Motor neuron (in vitro differentiated cells): ENCODE measurements at regions not wholly inside any gene's neighbourhood (a gene's known extent, or its start where the extent isn't known, plus 50 kb on each side); places are given as distances from the start of the nearest gene placed in this dataset.

Source experiments
- ATAC-seq, 8 experiments: fragments of 200-7000 bp; cut with Tn5 transposase; replicated peaks in 6 of 8; 2 replicates each; pipeline ENCODE4 v1.8.0; 2021; ENCODE audit warnings: mild to moderate bottlenecking in 8 of 8, moderate library complexity in 8 of 8
- H3K27ac ChIP-seq, 2 donors: fragments of 250-450 bp; sonication (Bioruptor Pico); 2 replicates each; pipeline ENCODE4 v1.9.0; 2021; ENCODE audit warnings: antibody characterized with exemption in 2 of 2, mild to moderate bottlenecking in 2 of 2, moderate library complexity in 1 of 2
- H3K4me1 ChIP-seq, 2 donors: fragments of 250-450 bp; sonication (Bioruptor Pico); replicated peaks in 1 of 2; 2 replicates each; pipeline ENCODE4 v1.6.1; 2021; ENCODE audit warnings: antibody characterized with exemption in 2 of 2, mild to moderate bottlenecking in 2 of 2, moderate library complexity in 1 of 2
- H3K4me3 ChIP-seq, 5 donors: fragments of 250-450 bp; sonication (Bioruptor Pico); 2 replicates each; pipeline ENCODE4 v1.9.0; 2021; ENCODE audit warnings: antibody characterized with exemption in 5 of 5, mild to moderate bottlenecking in 5 of 5, moderate library complexity in 4 of 5
- WGBS, 10 experiments: fragments of 450-650 bp; shearing (Covaris generic); methylation state at CpG; one replicate each; pipeline ENCODE4 v1.0.0; 2022; 5-methylcytosine and 5-hydroxymethylcytosine counted together
- in situ Hi-C, 9 experiments: fragments of 400-800 bp; cut with MboI; loops; one replicate each; pipeline ENCODE4 v1.15.0; 2021; ENCODE audit warnings: low sequenced_read_pairs in 9 of 9, low pct_unique_long_range_greater_than_20kb in 2 of 9; ENCODE audit not compliant: unreplicated experiment in 9 of 9

- 0 to 88% (median 46%) methylated on average over 1 to 7 of the region's 16 CpGs; no CpG with 5 or more reads in 2 of the 10 experiments for WGBS, 10 experiments
- H3K4me3 ChIP-seq = no peak overlapping the region
- H3K4me1 ChIP-seq = no peaks in the 10 kb centered on the region
- ATAC-seq = peak in 4 of 8 experiments; percentile 33 to 67 (median 41)
- in situ Hi-C loops = no loop called here
- H3K27ac ChIP-seq = no peak overlapping the region
These were observed 65.3 kb downstream of the METRNL start for GRCh38 chr17:83144421-83145357.

GRCh38 chr17:83145358-83145738 lies 65.9 kb downstream of the METRNL start:
- Histone ChIP-seq H3K27ac (no peak overlapping the region), H3K4me1 (no peaks in the 10 kb centered on the region), H3K4me3 (no peak overlapping the region)
- in situ Hi-C loops = no loop called here
- no peak for ATAC-seq
- WGBS, 10 experiments = 0 to 80% (median 67%) methylated on average over 1 to 3 of the region's 5 CpGs; no CpG with 5 or more reads in 5 of the 10 experiments

GRCh38 chr17:83145831-83146230 lies 66.4 kb downstream of the METRNL start:
- H3K4me3 ChIP-seq = no peak overlapping the region
- no peak overlapping the region for H3K27ac ChIP-seq
- WGBS, 10 experiments = 67 to 94% (median 79%) methylated on average over 1 to 5 of the region's 7 CpGs; no CpG with 5 or more reads in 4 of the 10 experiments
- in situ Hi-C loops = no loop called here
- no peaks in the 10 kb centered on the region for H3K4me1 ChIP-seq
- ATAC-seq = no peak

- Histone ChIP-seq H3K27ac (no peak overlapping the region), H3K4me1 (no peaks in the 10 kb centered on the region), H3K4me3 (no peak overlapping the region)
- in situ Hi-C loops = no loop called here
- 26 to 80% (median 38%) methylated on average over 1 to 4 of the region's 4 CpGs; no CpG with 5 or more reads in 6 of the 10 experiments for WGBS, 10 experiments
- ATAC-seq = no peak
These were observed 66.9 kb downstream of the METRNL start for GRCh38 chr17:83146347-83146746.

GRCh38 chr17:83147280-83147679 lies 67.9 kb downstream of the METRNL start:
- Histone ChIP-seq H3K4me1 (no peaks in the 10 kb centered on the region), H3K27ac (no peak overlapping the region), H3K4me3 (no peak overlapping the region)
- in situ Hi-C loops = no loop called here
- no peak for ATAC-seq

GRCh38 chr17:83148317-83149028 lies 69.1 kb downstream of the METRNL start:
- WGBS, 10 experiments = 55 to 95% (median 82%) methylated on average over 1 to 5 of the region's 17 CpGs; no CpG with 5 or more reads in 3 of the 10 experiments
- peak in 1 of 8 experiments; percentile 12 for ATAC-seq
- in situ Hi-C loops = no loop called here
- Histone ChIP-seq H3K27ac (no peak overlapping the region), H3K4me3 (no peak overlapping the region), H3K4me1 (no peaks in the 10 kb centered on the region)

- WGBS, 10 experiments = 73 to 100% (median 86%) methylated on average over 1 to 6 of the region's 9 CpGs; no CpG with 5 or more reads in 1 of the 10 experiments
- peak in 3 of 8 experiments; percentile 54 to 77 (median 64) for ATAC-seq
- H3K4me1 ChIP-seq = no peaks in the 10 kb centered on the region
- no peak overlapping the region for H3K27ac ChIP-seq
- H3K4me3 ChIP-seq = no peak overlapping the region
- in situ Hi-C loops = no loop called here
These were observed 69.8 kb downstream of the METRNL start for GRCh38 chr17:83149029-83149725.

GRCh38 chr17:83149761-83150251 lies 70.4 kb downstream of the METRNL start:
- no peak overlapping the region for H3K27ac ChIP-seq
- WGBS, 10 experiments = 40 to 80% (median 66%) methylated on average over 1 to 4 of the region's 15 CpGs; no CpG with 5 or more reads in 7 of the 10 experiments
- no peak overlapping the region for H3K4me3 ChIP-seq
- in situ Hi-C loops = no loop called here
- H3K4me1 ChIP-seq = no peaks in the 10 kb centered on the region
- no peak for ATAC-seq

GRCh38 chr17:83150369-83151055 lies 71.1 kb downstream of the METRNL start:
- in situ Hi-C loops = no loop called here
- Histone ChIP-seq H3K27ac (no peak overlapping the region), H3K4me1 (no peaks in the 10 kb centered on the region), H3K4me3 (no peak overlapping the region)
- ATAC-seq = no peak
- 60 to 100% (median 79%) methylated on average over 1 to 9 of the region's 10 CpGs for WGBS, 10 experiments

GRCh38 chr17:83151056-83151441 lies 71.6 kb downstream of the METRNL start:
- Histone ChIP-seq H3K4me1 (no peaks in the 10 kb centered on the region), H3K4me3 (no peak overlapping the region), H3K27ac (no peak overlapping the region)
- in situ Hi-C loops = no loop called here
- no peak for ATAC-seq
- WGBS, 10 experiments = 41 to 100% (median 73%) methylated on average over 1 to 8 of the region's 16 CpGs; no CpG with 5 or more reads in 3 of the 10 experiments

GRCh38 chr17:83151442-83152226 lies 72.2 kb downstream of the METRNL start:
- H3K27ac ChIP-seq = no peak overlapping the region
- in situ Hi-C loops = no loop called here
- WGBS, 10 experiments = 19 to 100% (median 73%) methylated on average over 2 to 15 of the region's 32 CpGs; no CpG with 5 or more reads in 2 of the 10 experiments
- peak in 3 of 8 experiments; percentile 15 to 54 (median 32) for ATAC-seq
- H3K4me3 ChIP-seq = no peak overlapping the region
- H3K4me1 ChIP-seq = no peaks in the 10 kb centered on the region
